IMR-90 (cell line): ENCODE measurements at regions not wholly inside any gene's neighbourhood (a gene's known extent, or its start where the extent isn't known, plus 50 kb on each side); places are given as distances from the start of the nearest gene placed in this dataset.

Experiments used
- ATAC-seq: fragments of 200-7000 bp; cut with Tn5 transposase; 2 replicates; pipeline ENCODE4 v1.9.1; 2020; ENCODE audit warnings: low read depth, mild to moderate bottlenecking, moderate library complexity
- BruUV-seq: library from RNA; stranded (reverse); fragments of 400-500 nt; replicated peaks from 2 replicates; lab custom pipeline; 2021; lab: Mats Ljungman, UMichigan
- CTCF ChIA-PET: fragments of 300-600 bp; formaldehyde crosslinking; extraction: SDS; loops from one replicate; lab custom pipeline; 2021; ENCODE audit warnings: antibody characterized with exemption; lab: Yijun Ruan, JAX
- POLR2A ChIA-PET: fragments of 300-600 bp; sonication (Branson Sonifier 250); formaldehyde crosslinking; loops from one replicate; lab custom pipeline; 2022; ENCODE audit warnings: antibody characterized with exemption; ENCODE audit not compliant: unreplicated experiment; lab: Charles Lee
- DNase-seq: peaks from one replicate; pipeline ENCODE4 v3.0.0; 2013
- H2AFZ ChIP-seq: replicated peaks from 2 replicates; pipeline ENCODE3; 2013; ENCODE audit warnings: low read length, mild to moderate bottlenecking; ENCODE audit not compliant: poor library complexity
- H2AK5ac ChIP-seq: 2 replicates; pipeline ENCODE4 v1.6.1; 2013; ENCODE audit warnings: low read depth, low read length, inconsistent platforms
- H2AK9ac ChIP-seq: replicated peaks from 2 replicates; pipeline ENCODE3; 2013; ENCODE audit warnings: mild to moderate bottlenecking, low read depth, low read length, moderate library complexity; ENCODE audit not compliant: poor library complexity
- H2BK120ac ChIP-seq: 2 replicates; pipeline ENCODE4 v1.6.1; 2013; ENCODE audit warnings: low read depth, low read length, inconsistent platforms
- H2BK15ac ChIP-seq: 3 replicates; pipeline ENCODE4 v1.6.1; 2013; ENCODE audit warnings: low read depth, low read length, inconsistent platforms
- H2BK20ac ChIP-seq: 2 replicates; pipeline ENCODE4 v1.6.1; 2013; ENCODE audit warnings: low read depth, mild to moderate bottlenecking, inconsistent platforms, low read length, moderate library complexity
- H2BK5ac ChIP-seq: 2 replicates; pipeline ENCODE4 v1.6.1; 2013; ENCODE audit warnings: mild to moderate bottlenecking, low read depth, low read length, inconsistent platforms; ENCODE audit not compliant: poor library complexity, severe bottlenecking
- H3K14ac ChIP-seq: replicated peaks from 2 replicates; pipeline ENCODE4 v1.6.1; 2013; ENCODE audit warnings: low read depth, low read length, inconsistent platforms
- H3K18ac ChIP-seq: 2 replicates; pipeline ENCODE4 v1.6.1; 2013; ENCODE audit warnings: low read depth, low read length, control low read depth
- H3K23ac ChIP-seq: 2 replicates; pipeline ENCODE4 v1.6.1; 2013; ENCODE audit warnings: low read depth, low read length, inconsistent platforms
- H3K27ac ChIP-seq: 2 replicates; pipeline ENCODE4 v1.5.1; 2013; ENCODE audit warnings: mild to moderate bottlenecking, control low read depth, low read length; ENCODE audit not compliant: insufficient read depth
- H3K27me3 ChIP-seq: 2 replicates; pipeline ENCODE4 v1.6.1; 2013; ENCODE audit warnings: low read length; ENCODE audit not compliant: control insufficient read depth, insufficient read depth
- H3K36me3 ChIP-seq: 2 replicates; pipeline ENCODE4 v1.6.1; 2013; ENCODE audit warnings: low read length, mixed read lengths; ENCODE audit not compliant: control insufficient read depth, insufficient read depth
- H3K4ac ChIP-seq: 2 replicates; pipeline ENCODE4 v1.6.1; 2013; ENCODE audit warnings: low read depth, low read length, inconsistent platforms
- H3K4me1 ChIP-seq: 2 replicates; pipeline ENCODE4 v1.6.1; 2013; ENCODE audit warnings: low read length, mixed read lengths; ENCODE audit not compliant: control insufficient read depth, insufficient read depth
- H3K4me2 ChIP-seq: 2 replicates; pipeline ENCODE4 v1.6.1; 2013; ENCODE audit warnings: low read depth, mild to moderate bottlenecking, control low read depth, low read length, moderate library complexity
- H3K4me3 ChIP-seq: 2 replicates; pipeline ENCODE4 v1.5.1; 2013; ENCODE audit warnings: low read depth, mild to moderate bottlenecking, control low read depth, low read length, moderate library complexity; ENCODE audit not compliant: insufficient read depth
- H3K56ac ChIP-seq: 2 replicates; pipeline ENCODE4 v1.6.1; 2013; ENCODE audit warnings: low read length, inconsistent platforms; ENCODE audit not compliant: insufficient read depth; ENCODE audit errors: extremely low read depth
- H3K79me1 ChIP-seq, 2 experiments: 2 replicates each; pipeline ENCODE4 v1.6.1; 2013; ENCODE audit warnings: low read length in 2 of 2, inconsistent platforms in 1 of 2, low read depth in 1 of 2
- H3K9ac ChIP-seq: 2 replicates; pipeline ENCODE4 v1.6.1; 2013; ENCODE audit warnings: low read depth, low read length, control low read depth
- H3K9me1 ChIP-seq: 2 replicates; pipeline ENCODE4 v1.6.1; 2013; ENCODE audit warnings: low read length, inconsistent platforms; ENCODE audit not compliant: insufficient read depth
- H3K9me3 ChIP-seq: 2 replicates; pipeline ENCODE4 v1.6.1; 2013; ENCODE audit warnings: low read length; ENCODE audit not compliant: control insufficient read depth, insufficient read depth
- H4K20me1 ChIP-seq: 2 replicates; pipeline ENCODE4 v1.6.1; 2013; ENCODE audit warnings: low read length, inconsistent platforms; ENCODE audit not compliant: insufficient read depth
- H4K5ac ChIP-seq: 2 replicates; pipeline ENCODE4 v1.6.1; 2013; ENCODE audit warnings: mild to moderate bottlenecking, low read depth, low read length, control low read depth
- H4K8ac ChIP-seq, 2 experiments: 2 replicates each; pipeline ENCODE4 v1.6.1; 2013; ENCODE audit warnings: low read depth in 2 of 2, low read length in 2 of 2, control low read depth in 1 of 2, inconsistent platforms in 1 of 2
- H4K91ac ChIP-seq: 2 replicates; pipeline ENCODE4 v1.6.1; 2013; ENCODE audit warnings: low read depth, low read length, inconsistent platforms; ENCODE audit not compliant: insufficient read depth
- CHD1 ChIP-seq: IDR thresholded peaks from 2 replicates; pipeline ENCODE4 v1.6.1; 2012; ENCODE audit warnings: low read depth, low read length, improper control_type of control experiment
- NFE2L2 ChIP-seq: fragments of 150-350 bp; IDR thresholded peaks from 2 replicates; pipeline ENCODE4 v1.6.1; 2016; ENCODE audit warnings: low read depth, mild to moderate bottlenecking, low read length
- RAD21 ChIP-seq: IDR thresholded peaks from 2 replicates; pipeline ENCODE4 v1.6.1; 2012; ENCODE audit warnings: low read length, improper control_type of control experiment
- WGBS, 2 experiments: methylation state at CpG; one replicate each; pipeline versions ENCODE4 v1.1.5 to v1.1.7; 2013; ENCODE audit warnings: missing lambda C conversion rate in 2 of 2; ENCODE audit not compliant: insufficient read length in 1 of 2; ENCODE audit errors: extremely low coverage in 2 of 2; 5-methylcytosine and 5-hydroxymethylcytosine counted together
- dilution Hi-C: fragments of 300-500 bp; cut with HindIII; formaldehyde crosslinking; loops from one replicate; pipeline ENCODE4 v1.14.3; 2018; ENCODE audit warnings: low sequenced_read_pairs; ENCODE audit not compliant: unreplicated experiment
- in situ Hi-C: fragments of 300-500 bp; cut with MboI; formaldehyde crosslinking; loops from 3 replicates; pipeline ENCODE4 v1.14.3; 2019; ENCODE audit warnings: low sequenced_read_pairs, inconsistent platforms, mixed read lengths
- intact Hi-C: fragments of 100-400 bp; cut with micrococcal nuclease; formaldehyde crosslinking; loops from 2 replicates; pipeline ENCODE4 v1.10.0; 2022

GRCh38 chr9:26658476-26658875 is 234.1 kb downstream of the CAAP1 start:
- Histone ChIP-seq H4K20me1 (no peaks in the 10 kb centered on the region), H3K79me1 (no peaks in the 10 kb centered on the region), H2BK5ac (no peak overlapping the region), H2BK120ac (no peak overlapping the region), H2AFZ (no peak overlapping the region), H4K5ac (no peak overlapping the region), H3K36me3 (no peaks in the 10 kb centered on the region), H2AK9ac (no peak overlapping the region), H3K23ac (no peak overlapping the region), H2BK20ac (no peak overlapping the region), H3K14ac (no peak overlapping the region), H4K91ac (no peak overlapping the region), H3K4me1 (no peaks in the 10 kb centered on the region), H3K9me1 (no peaks in the 10 kb centered on the region), H4K8ac (no peak overlapping the region), H3K4me2 (no peak overlapping the region), H3K4ac (no peak overlapping the region), H3K18ac (no peak overlapping the region), H3K4me3 (no peak overlapping the region), H2AK5ac (no peak overlapping the region), H3K27me3 (no peaks in the 10 kb centered on the region), H3K9me3 (no peaks in the 10 kb centered on the region), H3K56ac (no peak overlapping the region), H3K9ac (no peak overlapping the region), H2BK15ac (no peak overlapping the region), H3K27ac (no peak overlapping the region)
- TF ChIP-seq CHD1, result no peak
- no peak for TF ChIP-seq NFE2L2
- TF ChIP-seq RAD21, result no peak
- DNase-seq (no peak), ATAC-seq (no peak)
- WGBS, 2 experiments, result no CpG with 5 or more reads among the region's 3 CpGs
- intact Hi-C loops (no loop called here), in situ Hi-C loops (no loop called here), dilution Hi-C loops (no loop called here)
- ChIA-PET POLR2A (no interaction called here), CTCF (interaction anchor here (0.6 kb wide), 1 partner anchor 934 kb away, joined by 3 read pairs; no protein-coding TSS in a partner anchor)
- BruUV-seq, result no TSS peak
